ENCODE measurements at regions not wholly inside any gene's neighbourhood (a gene's known extent, or its start where the extent isn't known, plus 50 kb on each side); places are given as distances from the start of the nearest gene placed in this dataset.

DNA sequence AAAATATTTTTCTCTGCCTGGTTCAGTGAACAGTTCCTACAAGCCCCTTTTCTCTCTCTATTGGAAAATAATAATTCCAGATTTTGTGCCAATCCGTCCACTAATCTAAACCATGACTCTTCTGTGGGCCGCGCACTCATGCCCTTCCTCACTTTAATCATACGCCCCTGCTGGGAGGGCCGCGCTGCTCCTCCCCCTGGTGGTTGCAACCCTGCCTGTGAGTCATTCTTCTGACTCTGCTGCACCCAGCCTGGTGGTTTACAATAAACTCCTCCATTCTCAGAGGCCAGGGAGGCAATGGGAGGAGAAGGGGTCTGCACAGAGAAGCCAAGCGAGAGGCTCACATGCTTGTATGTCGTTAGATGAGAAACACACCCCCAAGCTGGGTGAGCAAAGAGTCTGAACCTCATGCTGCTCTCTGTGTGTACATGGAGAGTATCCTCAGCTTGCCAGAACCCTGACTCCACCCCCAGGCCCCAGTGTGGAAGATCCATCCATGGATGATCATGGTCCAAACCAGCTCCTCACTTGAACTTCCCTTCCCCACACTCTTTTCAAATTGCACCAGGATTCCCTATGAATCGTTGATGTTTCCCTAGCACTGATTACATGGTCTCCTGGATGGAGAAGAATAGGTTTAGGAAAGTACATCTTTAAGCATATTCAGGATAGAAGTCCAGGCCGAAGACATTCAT, 228.9 kb downstream of the ANKRD30B start:
- TF ChIP-seq POLR2A (IDR thresholded peaks at IDR 0.05; ENCODE audit: extremely low read depth, insufficient read length), result no peak
- TF ChIP-seq CTCF (IDR thresholded peaks at IDR 0.05; ENCODE audit: low read depth, low read length), result peak; percentile 45
- no peak for TF ChIP-seq MYC (IDR thresholded peaks at IDR 0.05; ENCODE audit: low read depth, low read length)

Measured in NB4 (cell line).